Activated gamma-delta T cell treated with Interleukin-2 at 50 U/mL for 16 hours (primary cell): ENCODE measurements at regions not wholly inside any gene's neighbourhood (a gene's known extent, or its start where the extent isn't known, plus 50 kb on each side); places are given as distances from the start of the nearest gene placed in this dataset.

ENCODE experiments used
- DNase-seq: peaks from one replicate; pipeline ENCODE4 v3.0.0-alpha.2; 2020

DNA sequence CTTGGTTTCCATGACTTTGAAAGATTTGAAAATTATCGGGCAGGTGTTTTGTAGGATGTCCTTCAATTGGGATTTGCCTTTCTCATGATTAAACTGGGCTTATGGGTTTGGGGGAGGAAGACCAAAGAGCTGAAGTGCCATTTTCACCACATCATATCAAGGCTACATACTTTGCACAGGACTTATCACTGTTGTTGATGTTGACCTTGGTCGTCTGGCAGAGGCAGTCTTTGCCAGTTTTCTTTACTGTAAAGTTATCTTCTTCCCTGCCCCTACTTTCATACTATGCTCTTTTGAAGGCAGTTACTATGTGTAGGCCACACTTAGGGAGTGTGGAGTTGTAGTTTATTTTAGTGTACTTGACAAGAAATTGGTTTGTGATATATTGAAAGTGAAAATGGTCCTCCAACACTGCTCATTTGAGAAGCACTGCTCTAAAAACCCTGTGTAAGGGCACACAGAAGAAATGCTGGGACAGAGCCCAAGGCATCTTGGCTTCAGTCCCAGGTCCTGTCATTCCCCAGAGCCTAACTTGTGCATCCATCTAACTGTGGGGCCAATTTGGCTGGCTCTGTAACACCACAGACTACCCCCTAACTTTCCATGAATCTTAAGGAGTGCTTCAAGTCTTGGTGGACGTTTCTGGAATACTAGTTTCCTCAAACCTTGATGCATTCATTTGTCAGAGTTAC lies 384.9 kb downstream of the KCNRG start:
- DNase-seq = no peak

DNA sequence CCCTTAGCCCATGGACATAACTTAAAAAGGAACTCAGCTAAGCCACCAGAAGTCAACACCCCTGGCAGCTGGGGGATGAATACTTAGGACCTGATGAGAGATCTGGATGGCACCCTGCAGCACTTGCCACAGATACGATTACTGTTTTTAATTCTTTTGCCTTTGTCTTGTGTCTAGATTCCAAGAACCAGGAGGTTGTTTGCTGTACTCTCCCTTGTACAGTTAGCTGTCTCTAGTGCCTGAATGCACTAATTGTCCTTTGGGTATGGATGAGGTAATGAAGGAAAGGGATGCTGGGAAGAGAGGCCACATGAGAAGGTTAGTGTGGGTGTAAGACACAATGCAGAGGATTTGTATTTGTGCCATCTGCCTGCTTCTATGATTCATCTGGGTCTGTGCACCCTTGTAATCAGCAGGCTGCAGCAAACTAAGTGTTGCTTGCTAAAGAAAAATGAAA lies 385.8 kb downstream of the KCNRG start:
- no peak for DNase-seq

DNA sequence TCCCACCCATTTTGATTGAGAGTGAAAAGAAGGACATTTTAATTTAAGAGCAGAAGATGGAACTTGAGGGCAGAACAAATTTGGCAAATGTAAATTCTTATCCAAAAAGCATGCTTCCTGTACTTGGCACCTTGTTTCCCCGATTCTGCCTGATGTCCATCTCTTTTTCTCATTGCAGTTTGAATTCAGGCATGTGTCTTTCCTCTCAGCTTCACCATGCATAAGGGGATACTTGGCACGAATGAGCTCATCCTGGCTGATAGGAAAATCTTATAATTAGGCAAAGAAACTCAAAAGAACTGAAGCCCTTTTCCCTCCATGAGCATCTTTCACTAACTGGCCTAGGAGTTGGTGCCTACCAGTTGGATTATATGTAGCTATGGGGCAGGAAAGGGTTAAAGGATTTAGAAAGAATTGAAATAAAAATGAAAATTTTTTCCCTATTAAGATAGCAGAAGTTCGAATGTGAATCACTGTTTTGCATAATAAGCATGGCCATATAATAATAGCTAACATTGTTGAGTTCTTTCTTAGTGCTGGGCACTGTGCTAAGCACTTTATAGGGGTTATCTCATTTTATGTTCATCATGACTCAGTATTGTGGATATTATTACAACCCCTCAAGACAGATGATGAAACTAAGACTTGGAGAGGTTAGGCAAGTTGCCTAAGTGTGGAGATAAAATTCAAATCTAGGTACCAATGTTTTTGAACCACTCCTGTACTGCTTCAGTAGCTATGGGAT lies 386.6 kb downstream of the KCNRG start:
- no peak for DNase-seq

DNA sequence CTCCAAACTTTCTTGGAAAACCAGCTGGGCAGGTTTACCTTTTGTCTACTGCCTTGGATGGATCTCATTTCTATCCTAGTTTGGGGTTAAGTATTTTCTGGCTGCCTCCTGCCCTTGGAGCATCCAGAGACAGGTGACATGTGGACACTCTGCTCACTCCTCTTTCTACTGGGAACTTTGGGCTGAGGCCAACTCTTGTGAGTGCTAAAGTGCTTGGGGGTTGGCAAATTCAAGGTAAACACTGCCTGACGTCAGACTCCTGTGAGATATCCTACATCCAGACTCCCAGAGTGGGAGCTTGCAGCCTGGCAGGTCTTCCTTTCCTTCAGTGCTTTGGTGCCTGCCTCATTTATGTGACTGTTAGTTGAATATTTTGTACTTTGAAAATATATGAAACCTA lies 388.1 kb downstream of the KCNRG start:
- DNase-seq = no peak

DNA sequence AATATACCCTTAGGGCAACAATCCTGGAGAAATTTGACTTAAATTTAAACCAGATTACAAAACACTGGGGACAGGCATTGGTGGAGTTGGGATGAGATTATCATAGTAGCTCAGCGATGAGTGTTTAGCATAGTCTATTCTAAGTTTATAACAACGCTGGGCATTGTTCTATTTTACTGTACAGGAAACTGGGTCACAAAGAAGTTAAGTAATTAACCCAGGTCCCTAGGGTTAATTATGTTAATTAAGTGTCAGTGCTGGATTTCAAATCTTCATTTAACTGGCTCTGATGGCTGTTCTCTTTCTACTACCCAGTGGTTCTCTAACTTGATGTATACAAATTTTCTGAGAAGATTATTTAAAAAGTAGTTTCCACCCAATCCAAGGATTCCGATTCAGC lies 388.9 kb downstream of the KCNRG start:
- DNase-seq = no peak

DNA sequence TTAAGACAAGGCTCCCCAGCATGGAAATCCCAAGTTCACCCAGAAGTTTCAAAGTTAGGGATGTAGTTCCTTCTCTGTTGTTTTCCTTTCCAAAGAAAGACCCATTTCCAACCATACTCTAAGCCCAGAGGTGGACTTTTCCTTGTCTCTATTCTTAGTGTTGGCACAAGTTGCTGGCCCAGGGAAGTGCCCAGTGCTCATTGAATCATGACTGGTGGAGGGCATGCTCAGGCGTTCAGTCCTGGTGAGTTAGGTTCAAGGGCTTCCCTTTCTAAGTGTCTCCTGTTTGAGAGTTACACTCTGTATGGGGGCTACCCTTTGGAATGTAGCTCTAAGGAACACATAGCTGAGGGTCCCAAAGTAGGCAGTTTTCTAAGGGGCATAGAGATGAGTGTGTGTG lies 389.5 kb downstream of the KCNRG start:
- no peak for DNase-seq

DNA sequence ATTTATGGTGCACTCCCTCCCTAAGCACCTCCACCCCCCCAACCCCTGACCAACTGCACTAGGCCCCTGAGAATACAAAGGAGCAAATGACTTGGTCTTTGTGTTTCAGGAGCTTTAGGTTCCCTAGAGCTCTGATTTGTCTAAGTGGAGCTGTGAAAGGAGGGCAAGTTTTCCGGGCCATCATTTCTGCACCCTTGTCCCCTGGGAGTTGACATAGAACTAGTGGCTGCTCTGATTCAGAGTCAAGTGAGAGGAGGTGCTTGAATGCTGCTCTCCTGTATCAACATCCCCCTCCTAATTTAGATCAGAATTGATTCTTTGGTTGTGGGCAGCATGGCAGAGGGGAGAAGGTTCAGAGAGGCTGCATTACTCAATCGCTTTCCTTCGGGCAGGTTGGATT lies 391.6 kb downstream of the KCNRG start:
- no peak for DNase-seq

DNA sequence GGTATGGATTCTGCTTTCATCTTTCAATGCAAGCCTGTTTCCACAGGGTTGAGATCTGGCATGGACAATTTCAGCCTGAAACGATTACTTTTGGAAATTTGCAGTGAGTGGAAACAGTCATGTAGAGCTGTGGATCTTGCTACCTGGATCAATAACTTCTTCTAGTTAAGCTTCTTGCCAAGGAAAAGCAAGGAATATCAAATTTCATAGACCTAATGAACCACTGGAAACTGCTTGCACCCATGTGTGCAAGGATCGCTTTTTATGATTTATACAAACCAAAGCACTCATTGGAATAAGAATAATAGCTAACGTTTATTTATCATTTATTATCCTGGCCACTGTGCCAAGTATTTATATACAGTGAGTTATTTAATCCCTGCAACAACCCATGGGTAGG lies 392.8 kb downstream of the KCNRG start:
- no peak for DNase-seq

DNA sequence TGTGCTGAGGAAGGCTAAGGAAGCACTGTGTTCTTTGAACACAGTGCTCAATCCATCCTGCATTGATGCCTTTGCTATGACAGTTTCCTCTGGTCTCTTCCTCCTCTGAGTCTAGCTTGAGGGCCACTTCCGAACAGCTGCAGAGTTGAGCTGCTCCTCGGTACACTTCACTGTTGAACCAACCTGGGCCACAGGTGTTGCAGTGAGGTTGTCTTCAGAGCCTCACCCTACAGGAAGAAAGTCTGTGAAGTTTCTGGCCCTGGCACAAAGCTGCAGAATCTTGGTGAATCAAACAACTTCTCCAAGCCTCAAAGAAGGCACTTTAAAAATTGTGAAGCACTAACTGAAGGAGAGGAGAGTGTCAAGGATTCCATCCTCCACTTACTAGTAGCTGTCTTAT lies 394.0 kb downstream of the KCNRG start:
- no peak for DNase-seq

DNA sequence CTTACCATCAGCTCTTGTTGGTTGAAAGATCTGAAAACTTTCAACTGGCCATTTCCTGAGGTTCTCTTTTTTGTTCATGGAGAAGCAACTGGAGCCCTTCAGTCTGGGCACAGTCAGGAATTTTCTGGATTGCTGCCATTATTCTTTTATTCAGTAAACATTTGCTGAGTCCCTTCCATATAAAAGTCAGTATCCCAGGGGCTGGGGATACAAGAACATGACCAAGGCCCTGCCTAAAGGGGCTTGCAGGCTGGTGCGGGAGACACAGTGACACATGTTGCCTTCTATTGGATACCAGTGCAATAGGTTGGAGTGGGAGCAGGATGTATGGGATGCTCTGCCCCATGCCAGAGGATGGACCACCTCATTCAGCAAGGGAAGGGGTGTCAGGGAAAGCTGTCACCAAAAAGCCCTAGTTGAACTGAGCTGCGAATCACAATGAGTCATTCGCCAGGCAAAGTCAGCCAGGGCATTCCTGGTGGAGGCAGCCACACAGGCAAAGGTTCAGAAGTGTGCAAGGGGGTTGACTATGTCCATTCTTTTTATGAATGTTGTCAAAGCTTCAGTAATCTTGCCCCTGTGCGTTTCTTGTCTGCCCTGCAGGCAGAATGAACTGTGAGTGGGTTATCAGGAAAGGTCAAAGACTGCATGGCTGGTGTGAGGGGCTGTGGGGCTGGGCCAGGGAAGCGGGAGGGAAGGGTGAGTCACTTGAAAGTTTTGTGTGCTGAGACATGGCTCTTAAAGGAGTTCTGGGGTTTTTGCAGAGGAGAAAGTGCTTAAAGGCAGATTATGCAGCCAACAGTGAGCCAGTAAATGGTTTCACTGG lies 395.9 kb downstream of the KCNRG start:
- no peak for DNase-seq

DNA sequence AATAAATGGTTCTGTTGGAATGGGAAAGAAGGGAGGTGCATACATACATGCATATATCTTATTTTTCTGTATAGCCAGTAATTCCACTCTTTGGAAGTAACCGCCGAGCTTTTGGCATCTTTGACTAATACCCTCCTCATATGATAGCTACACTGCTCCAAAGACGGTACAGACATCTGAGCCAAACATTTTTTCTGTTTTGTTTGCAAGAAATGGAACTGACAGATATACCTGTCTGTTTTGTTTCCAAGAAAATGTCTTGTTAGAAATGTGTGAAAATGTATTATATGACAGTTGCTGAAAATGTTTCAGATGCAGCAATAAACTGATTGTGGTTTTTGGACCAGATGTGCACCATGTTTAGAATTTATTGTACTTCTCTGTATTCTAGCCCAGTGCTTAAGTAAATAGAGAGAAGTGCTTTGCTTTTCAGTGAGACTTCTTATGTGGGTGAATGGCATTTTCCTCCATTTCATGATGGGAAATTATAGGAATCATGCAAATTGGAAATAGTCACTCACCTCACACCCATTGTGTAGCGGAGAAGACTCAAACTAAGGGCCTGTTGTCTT lies 396.9 kb downstream of the KCNRG start:
- no peak for DNase-seq

DNA sequence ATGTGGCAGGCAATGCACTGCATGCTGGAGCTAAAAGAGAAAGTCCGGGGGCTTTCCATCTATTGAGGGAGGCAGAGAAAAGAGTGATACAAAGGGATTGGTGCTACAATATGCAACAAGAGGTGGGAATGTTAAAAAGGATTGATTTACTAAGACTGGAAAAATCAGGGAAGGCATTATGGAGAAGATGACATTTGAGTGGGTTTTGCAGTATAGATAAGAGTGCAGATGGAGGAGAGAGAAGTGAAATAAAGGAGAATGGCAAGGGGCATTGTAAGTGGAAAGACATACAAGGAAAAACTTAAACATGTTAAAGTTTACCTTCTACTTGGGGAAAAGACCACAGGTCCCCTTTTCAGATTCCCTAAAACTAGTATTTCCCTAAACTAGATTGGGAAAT lies 399.4 kb downstream of the KCNRG start:
- DNase-seq = no peak

DNA sequence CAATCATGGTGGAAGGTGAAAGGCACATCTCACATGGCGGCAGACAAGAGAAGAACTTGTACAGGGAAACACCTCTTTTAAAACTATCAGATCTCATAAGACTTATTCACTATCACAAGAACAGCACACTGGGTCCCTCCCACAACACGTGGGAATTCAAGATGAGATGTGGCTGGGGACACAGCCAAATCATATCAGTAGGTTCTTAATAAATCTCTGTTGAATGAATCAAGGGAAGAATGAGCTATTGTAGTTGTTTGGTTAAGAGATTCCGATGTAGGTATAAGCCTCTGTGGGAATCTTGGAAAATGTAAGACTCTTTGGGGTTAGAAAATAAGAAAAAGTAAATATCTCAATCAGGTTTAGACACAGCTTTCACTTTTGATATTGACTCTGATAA lies 400.2 kb downstream of the KCNRG start:
- DNase-seq = no peak

DNA sequence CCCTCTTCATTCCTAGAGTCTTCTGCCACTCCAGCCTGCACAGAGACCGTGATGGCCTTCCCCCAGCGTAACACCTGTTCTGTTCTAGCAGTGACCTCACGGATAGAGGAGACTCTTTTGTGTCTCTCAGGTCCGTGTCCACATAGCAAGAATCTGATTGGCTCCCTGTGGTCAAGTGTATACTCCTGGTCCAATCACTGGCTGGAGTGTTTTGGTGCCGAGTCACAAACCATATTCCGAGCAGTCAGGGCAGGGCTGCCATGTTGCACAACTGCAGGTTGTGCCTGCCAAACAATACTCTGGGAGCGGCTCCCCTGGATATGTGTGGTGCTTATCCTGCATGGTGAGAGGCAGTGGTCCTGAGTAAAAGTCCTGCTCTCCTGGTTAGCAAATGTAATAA lies 402.4 kb downstream of the KCNRG start:
- no peak for DNase-seq

DNA sequence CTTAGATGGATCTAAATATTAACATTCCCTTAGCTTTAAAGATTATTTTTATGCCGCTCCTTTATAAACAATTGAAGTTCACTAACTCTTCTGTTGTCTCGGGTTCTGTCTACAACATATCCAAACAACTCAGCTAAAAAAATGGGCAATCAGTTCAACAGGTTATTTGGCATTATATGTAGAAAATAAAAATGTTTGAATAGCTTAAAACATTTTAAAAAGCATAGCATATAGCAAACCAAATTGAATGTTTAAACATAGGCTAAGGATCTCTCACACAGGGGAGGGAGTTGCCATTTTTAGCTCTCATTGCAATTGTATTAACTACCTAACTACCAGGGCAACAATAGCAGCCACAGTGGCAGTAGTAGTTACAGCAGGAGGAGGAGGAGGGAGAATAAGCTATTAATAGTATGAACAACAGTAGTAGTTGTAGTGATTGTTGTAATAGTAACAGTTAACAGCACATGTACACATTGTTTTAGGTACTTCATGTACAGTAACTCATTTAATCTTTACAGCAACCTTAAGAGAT lies 404.2 kb downstream of the KCNRG start:
- no peak for DNase-seq

DNA sequence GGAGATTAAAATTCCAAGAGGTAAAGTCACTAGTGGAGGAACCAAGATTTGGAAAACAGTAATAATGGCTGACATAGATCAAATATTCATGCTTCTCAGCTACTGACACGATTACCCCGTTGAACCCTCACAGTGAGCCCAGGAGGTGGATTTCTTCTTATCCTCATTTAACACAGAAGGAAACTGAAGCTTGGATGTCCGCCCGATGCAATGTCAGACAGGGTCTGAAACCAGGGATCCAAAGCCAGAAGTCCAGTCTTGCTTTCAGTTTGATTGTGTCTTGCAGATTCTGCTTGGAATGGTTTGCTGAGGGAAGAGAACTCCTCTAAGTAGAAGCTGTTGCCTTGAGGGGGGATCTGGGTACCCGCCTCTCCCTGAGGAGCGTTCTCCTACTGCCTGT lies 404.7 kb downstream of the KCNRG start:
- no peak for DNase-seq

DNA sequence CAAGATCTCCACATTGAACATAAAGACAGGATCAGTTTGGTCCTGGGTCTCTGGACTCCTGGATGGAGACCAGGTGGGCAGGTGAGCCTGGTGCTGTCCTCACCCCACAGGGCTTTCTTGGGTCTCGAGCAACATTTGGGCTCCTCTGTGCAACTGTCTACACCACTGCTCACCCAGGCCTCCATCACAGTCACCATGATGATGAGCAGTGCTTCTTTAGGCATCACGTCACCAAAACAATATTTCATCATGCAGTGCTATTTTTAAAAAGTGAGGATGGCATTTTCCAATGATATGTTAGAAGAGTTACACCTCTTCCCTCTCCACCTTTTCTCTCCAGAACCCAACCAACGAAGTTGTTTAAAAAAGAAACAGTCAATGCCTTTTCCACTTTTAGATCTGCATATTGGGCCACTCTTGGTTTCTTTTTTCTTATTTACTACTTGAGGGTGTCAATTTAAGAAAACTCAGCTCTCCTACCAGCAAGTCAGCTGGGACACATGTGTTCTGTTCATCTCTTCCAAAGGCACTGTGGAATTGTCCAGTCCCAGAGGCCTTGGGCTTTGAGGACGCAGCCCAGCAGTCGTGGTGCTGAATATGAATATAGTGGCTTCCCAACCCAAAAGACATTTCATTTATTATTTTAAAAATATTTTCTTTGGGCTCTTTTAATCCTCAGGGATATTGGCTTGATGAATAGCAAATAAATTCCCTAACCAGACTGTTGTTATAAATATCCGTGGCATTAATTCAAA lies 405.7 kb downstream of the KCNRG start:
- DNase-seq = no peak

DNA sequence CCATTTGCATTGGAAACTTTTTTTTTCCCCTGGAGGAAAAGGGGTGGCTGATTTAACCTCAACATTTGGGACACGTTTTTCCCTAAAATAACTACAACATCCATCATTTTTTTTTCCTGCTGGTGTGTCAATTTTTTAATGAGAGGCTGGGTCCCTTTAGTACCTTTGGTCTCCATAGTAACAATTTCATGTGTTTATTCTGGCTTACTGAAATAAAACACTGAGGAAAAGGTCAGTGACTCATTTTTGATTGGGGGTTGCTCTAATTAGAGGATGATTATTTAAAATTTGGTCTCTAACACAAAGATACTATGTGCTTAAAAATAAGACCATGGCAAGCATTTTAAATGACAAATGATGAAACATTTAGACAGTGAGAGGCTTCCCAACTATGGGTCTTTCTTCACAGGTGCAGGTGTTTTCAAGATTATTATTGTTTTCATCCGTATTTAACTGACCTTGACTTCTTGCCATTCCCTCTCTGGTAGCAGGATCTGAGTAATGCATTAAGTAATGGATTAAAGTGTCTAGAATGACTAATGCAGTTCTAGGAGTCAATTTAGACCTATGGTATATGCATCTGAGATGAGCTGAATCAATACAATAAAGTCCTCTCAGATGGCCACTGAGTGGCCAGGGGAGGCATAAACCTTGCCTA lies 406.4 kb downstream of the KCNRG start:
- no peak for DNase-seq

DNA sequence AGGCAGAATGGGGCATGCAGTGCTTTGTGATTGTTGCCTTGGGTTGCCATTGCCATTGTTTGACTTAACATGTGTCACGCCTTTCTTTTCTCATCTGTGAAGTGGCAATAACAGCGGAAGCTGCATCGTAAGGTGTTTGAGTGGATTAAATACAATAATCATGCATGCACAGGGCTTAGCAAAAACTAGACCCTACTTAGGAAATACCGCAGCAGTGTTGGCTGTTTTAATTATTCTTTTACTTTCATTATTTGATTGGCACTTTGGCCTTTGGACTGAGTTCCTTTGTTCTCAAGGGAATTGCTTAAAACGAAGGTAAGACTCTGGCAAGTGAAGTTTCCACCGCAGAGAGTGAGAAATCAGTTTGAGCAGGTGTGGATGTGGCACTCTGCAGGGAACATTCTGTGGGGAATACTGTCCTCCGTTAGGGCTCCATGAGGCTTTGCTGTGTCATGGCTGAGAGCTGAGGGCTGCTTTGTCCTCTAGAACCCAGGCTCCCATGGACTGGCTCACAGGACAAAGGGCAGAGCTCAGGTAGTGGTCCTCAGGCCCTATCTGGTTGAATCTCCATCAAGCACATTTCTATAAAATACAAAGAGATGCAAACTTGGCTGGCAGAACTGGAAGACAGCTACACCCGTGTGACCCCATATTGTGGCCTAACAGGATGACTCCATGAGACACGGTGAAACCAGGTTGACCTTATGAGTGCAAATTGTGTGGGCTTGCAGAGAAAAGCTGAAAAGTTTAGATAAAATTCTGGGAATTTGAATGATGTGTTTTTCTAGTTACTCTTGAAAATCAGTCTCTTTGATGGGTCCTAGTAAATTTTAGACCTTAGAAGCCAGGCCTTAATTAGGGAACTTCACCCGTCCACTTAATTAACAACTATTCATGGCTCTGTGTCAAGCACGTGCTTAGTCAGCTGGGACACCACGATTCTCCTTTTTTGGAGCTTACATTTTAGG lies 407.2 kb downstream of the KCNRG start:
- DNase-seq = no peak

DNA sequence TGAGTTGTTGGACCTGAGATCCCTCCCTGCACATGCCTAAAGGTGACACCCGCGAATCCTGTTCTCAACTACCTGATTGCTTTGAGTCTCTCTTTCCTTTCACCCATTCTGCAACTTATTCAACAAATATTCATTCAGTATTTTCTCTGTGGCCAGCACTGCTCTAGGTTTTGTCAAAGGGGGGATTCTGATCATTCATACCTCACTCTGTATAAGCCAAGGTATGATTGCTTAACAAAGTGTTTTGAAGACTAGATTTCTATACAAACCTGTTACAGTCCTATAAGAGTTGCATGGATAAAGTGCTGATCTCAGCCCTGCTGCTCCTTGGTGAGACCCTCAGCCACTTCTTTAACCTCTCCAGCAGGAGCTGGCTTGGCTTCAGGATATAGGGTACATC lies 409.7 kb downstream of the KCNRG start:
- no peak for DNase-seq

DNA sequence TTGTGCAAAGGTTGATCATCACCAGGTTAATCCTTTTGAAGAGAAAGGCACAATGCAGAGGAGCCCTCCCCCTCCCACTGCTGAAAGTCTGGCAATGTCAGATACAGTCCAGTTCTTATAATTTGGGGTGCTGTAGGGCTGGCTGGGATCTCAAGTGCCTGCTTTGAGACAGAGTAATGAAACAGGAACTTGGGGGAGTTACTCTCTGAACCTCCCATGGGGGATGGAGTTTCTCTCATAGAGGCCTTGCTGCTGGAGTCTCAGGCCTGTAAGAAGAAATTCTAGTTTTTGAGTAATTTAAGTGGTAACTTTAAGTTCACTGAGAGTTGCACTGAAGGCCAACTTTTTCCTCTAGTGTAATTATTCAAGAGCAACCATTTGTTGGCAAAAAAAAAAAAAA lies 410.5 kb downstream of the KCNRG start:
- no peak for DNase-seq
